Panc1 (cell line): ENCODE measurements at regions not wholly inside any gene's neighbourhood (a gene's known extent, or its start where the extent isn't known, plus 50 kb on each side); places are given as distances from the start of the nearest gene placed in this dataset.

Experiments
- ATAC-seq: fragments of 200-7000 bp; cut with Tn5 transposase; 2 replicates; pipeline ENCODE4 v1.9.1; 2020; ENCODE audit warnings: mild to moderate bottlenecking, moderate library complexity
- BruUV-seq: library from RNA; stranded (reverse); fragments of 400-500 nt; replicated peaks from 2 replicates; lab custom pipeline; 2021; lab: Mats Ljungman, UMichigan
- CTCF ChIA-PET: fragments of 300-600 bp; sonication (Branson Sonifier 250); formaldehyde crosslinking; loops from one replicate; lab custom pipeline; 2022; ENCODE audit warnings: antibody characterized with exemption; lab: Charles Lee
- POLR2A ChIA-PET: fragments of 300-600 bp; sonication (Branson Sonifier 250); formaldehyde crosslinking; loops from one replicate; lab custom pipeline; 2022; ENCODE audit warnings: antibody characterized with exemption; lab: Charles Lee
- DNase-seq: peaks from one replicate; pipeline ENCODE4 v3.0.0-alpha.2; 2010; ENCODE audit warnings: low read depth, low spot score
- H3K27ac ChIP-seq: 2 replicates; pipeline ENCODE4 v1.5.1; 2011; ENCODE audit warnings: mild to moderate bottlenecking, low read length, inconsistent platforms
- H3K27me3 ChIP-seq: fragments of 200-500 bp; sonication (Bioruptor generic); 2 replicates; pipeline ENCODE4 v1.6.0; 2014; ENCODE audit warnings: low read length, inconsistent platforms; ENCODE audit not compliant: control insufficient read depth, insufficient read depth
- H3K36me3 ChIP-seq: fragments of 200-500 bp; sonication (Bioruptor generic); 2 replicates; pipeline ENCODE4 v1.5.1; 2014; ENCODE audit warnings: inconsistent platforms, mild to moderate bottlenecking, low read length, moderate library complexity; ENCODE audit not compliant: control insufficient read depth, insufficient read depth
- H3K4me1 ChIP-seq: 2 replicates; pipeline ENCODE4 v1.5.1; 2011; ENCODE audit warnings: inconsistent platforms, mild to moderate bottlenecking, low read length, moderate library complexity; ENCODE audit not compliant: control insufficient read depth, insufficient read depth
- H3K4me3 ChIP-seq, 2 experiments: 2 replicates each; pipeline ENCODE4 v1.5.1; 2011 to 2012; ENCODE audit warnings: low read depth in 2 of 2, low read length in 2 of 2, mild to moderate bottlenecking in 2 of 2, inconsistent platforms in 1 of 2, moderate library complexity in 1 of 2
- H3K9me3 ChIP-seq: fragments of 200-500 bp; sonication (Bioruptor generic); 2 replicates; pipeline ENCODE4 v1.5.1; 2014; ENCODE audit warnings: low read depth, mild to moderate bottlenecking, inconsistent platforms, low read length, moderate library complexity; ENCODE audit not compliant: control insufficient read depth, insufficient read depth
- CTCF ChIP-seq: fragments of 450-650 bp; IDR thresholded peaks from 2 replicates; pipeline ENCODE4 v1.5.1; 2017; ENCODE audit warnings: mild to moderate bottlenecking
- POLR2AphosphoS5 ChIP-seq: IDR thresholded peaks from 2 replicates; pipeline ENCODE4 v1.6.1; 2012; ENCODE audit warnings: mild to moderate bottlenecking, low read depth, low read length, moderate library complexity
- SIN3A ChIP-seq: IDR thresholded peaks from 2 replicates; pipeline ENCODE4 v1.6.1; 2012; ENCODE audit warnings: low read depth, mild to moderate bottlenecking, low read length, moderate library complexity, borderline replicate concordance; ENCODE audit not compliant: insufficient read depth
- TCF7L2 ChIP-seq: IDR thresholded peaks from 2 replicates; pipeline ENCODE4 v1.6.1; 2011; ENCODE audit warnings: mild to moderate bottlenecking, low read depth, low read length, inconsistent platforms
- in situ Hi-C: cut with HindIII; loops from 2 replicates; pipeline ENCODE4 v1.10.0; 2016; ENCODE audit warnings: low sequenced_read_pairs, low pct_unique_long_range_greater_than_20kb
- intact Hi-C: fragments of 100-400 bp; cut with micrococcal nuclease; formaldehyde crosslinking; loops from one replicate; pipeline ENCODE4 v1.10.0; 2022; ENCODE audit not compliant: unreplicated experiment
- TF ChIP-seq, protein P1 (sequence below), 2 experiments: IDR thresholded peaks; 2 replicates each; pipeline ENCODE4 v1.6.1; 2011 to 2012; ENCODE audit warnings: low read depth in 2 of 2, control low read depth in 1 of 2, low read length in 1 of 2, mild to moderate bottlenecking in 1 of 2, moderate library complexity in 1 of 2; ENCODE audit not compliant: insufficient read depth in 1 of 2

GRCh38 chr10:78905015-78905956, 163.5 kb upstream of the ZMIZ1 start:
- POLR2A ChIA-PET = no interaction called here
- H3K27ac ChIP-seq = no peak overlapping the region
- no peaks in the 10 kb centered on the region for H3K9me3 ChIP-seq
- no peak for ATAC-seq
- no peaks in the 10 kb centered on the region for H3K36me3 ChIP-seq
- in situ Hi-C loops = no loop called here
- CTCF ChIA-PET = no interaction called here
- no peaks in the 10 kb centered on the region for H3K27me3 ChIP-seq
- BruUV-seq = no TSS peak
- no peak for DNase-seq
- intact Hi-C loops = no loop called here
- no peak overlapping the region for H3K4me3 ChIP-seq
- TF ChIP-seq, protein P1, sequence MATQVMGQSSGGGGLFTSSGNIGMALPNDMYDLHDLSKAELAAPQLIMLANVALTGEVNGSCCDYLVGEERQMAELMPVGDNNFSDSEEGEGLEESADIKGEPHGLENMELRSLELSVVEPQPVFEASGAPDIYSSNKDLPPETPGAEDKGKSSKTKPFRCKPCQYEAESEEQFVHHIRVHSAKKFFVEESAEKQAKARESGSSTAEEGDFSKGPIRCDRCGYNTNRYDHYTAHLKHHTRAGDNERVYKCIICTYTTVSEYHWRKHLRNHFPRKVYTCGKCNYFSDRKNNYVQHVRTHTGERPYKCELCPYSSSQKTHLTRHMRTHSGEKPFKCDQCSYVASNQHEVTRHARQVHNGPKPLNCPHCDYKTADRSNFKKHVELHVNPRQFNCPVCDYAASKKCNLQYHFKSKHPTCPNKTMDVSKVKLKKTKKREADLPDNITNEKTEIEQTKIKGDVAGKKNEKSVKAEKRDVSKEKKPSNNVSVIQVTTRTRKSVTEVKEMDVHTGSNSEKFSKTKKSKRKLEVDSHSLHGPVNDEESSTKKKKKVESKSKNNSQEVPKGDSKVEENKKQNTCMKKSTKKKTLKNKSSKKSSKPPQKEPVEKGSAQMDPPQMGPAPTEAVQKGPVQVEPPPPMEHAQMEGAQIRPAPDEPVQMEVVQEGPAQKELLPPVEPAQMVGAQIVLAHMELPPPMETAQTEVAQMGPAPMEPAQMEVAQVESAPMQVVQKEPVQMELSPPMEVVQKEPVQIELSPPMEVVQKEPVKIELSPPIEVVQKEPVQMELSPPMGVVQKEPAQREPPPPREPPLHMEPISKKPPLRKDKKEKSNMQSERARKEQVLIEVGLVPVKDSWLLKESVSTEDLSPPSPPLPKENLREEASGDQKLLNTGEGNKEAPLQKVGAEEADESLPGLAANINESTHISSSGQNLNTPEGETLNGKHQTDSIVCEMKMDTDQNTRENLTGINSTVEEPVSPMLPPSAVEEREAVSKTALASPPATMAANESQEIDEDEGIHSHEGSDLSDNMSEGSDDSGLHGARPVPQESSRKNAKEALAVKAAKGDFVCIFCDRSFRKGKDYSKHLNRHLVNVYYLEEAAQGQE (IDR thresholded peaks at IDR 0.05; ENCODE audit: insufficient read depth in 1 of 2, low read depth in 2 of 2, low read length in 1 of 2) = no peak
- no peak for TF ChIP-seq POLR2AphosphoS5
- TF ChIP-seq TCF7L2 = no peak
- no peak for TF ChIP-seq SIN3A
- TF ChIP-seq CTCF = no peak
- no peaks in the 10 kb centered on the region for H3K4me1 ChIP-seq

DNA sequence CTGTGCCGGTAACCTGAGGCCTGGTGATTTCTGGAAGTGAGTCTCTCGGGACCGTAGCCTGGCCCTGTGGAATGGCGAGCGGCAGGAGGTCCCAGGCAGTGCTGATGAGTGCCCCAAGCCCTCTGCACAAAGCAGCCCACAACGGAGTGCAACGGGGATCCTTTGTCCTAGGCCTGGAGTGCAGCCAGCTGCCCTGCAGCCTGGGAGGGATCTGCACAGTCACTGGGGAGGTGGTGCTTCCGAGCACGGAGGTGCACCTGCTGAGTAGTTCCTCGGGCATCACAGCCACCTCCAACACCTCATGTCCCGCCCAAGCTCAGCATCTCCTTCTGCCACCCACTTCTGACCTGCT, 162.8 kb upstream of the ZMIZ1 start:
- TF ChIP-seq TCF7L2 (no peak), SIN3A (no peak), POLR2AphosphoS5 (no peak)
- TF ChIP-seq, protein P1 (IDR thresholded peaks at IDR 0.05; ENCODE audit: insufficient read depth in 1 of 2, low read depth in 2 of 2, low read length in 1 of 2) = no peak
- Histone ChIP-seq H3K27ac (no peak overlapping the region), H3K36me3 (no peaks in the 10 kb centered on the region), H3K27me3 (no peaks in the 10 kb centered on the region), H3K9me3 (no peaks in the 10 kb centered on the region), H3K4me3 (no peak overlapping the region), H3K4me1 (no peaks in the 10 kb centered on the region)
- ChIA-PET POLR2A (no interaction called here), CTCF (no interaction called here)
- intact Hi-C loops = no loop called here
- in situ Hi-C loops = no loop called here
- BruUV-seq = no TSS peak
- no peak for ATAC-seq
- no peak for DNase-seq
